ENCODE measurements at regions not wholly inside any gene's neighbourhood (a gene's known extent, or its start where the extent isn't known, plus 50 kb on each side); places are given as distances from the start of the nearest gene placed in this dataset.

- H2BK5ac ChIP-seq (ENCODE audit: low read depth, low read length, poor library complexity): no peak overlapping the region
- H3K4ac ChIP-seq (ENCODE audit: low read depth, low read length): no peak overlapping the region
- H3K4me3 ChIP-seq (ENCODE audit: low read depth, low read length): no peak overlapping the region
- no peak overlapping the region for H4K8ac ChIP-seq (ENCODE audit: low read depth, low read length)
- H3K14ac ChIP-seq (ENCODE audit: low read length): no peak overlapping the region
- DNase-seq: no peak
- H2AK5ac ChIP-seq (ENCODE audit: low read length): no peak overlapping the region
- H3K9ac ChIP-seq (ENCODE audit: low read length): no peak overlapping the region
- no peaks in the 10 kb centered on the region for H3K4me1 ChIP-seq (ENCODE audit: control insufficient read depth in 1 of 2, insufficient read depth in 2 of 2, low read length in 2 of 2)
- no CpG with 5 or more reads among the region's 8 CpGs for WGBS (ENCODE audit: extremely low coverage, insufficient coverage, insufficient read length)
- no peaks in the 10 kb centered on the region for H3K36me3 ChIP-seq (ENCODE audit: control insufficient read depth in 1 of 2, insufficient read depth in 2 of 2, low read length in 2 of 2)
- no peaks in the 10 kb centered on the region for H3K79me2 ChIP-seq (ENCODE audit: control insufficient read depth, insufficient read depth, low read length, poor library complexity)
- H3K79me1 ChIP-seq (ENCODE audit: low read length): no peaks in the 10 kb centered on the region
- H2BK120ac ChIP-seq (ENCODE audit: insufficient read depth, low read length, poor library complexity): no peak overlapping the region
- no peak overlapping the region for H4K12ac ChIP-seq (ENCODE audit: low read depth, low read length)
- H2BK12ac ChIP-seq (ENCODE audit: low read length): no peak overlapping the region
- H3K4me2 ChIP-seq (ENCODE audit: low read length): no peak overlapping the region
- no peak overlapping the region for H3K27ac ChIP-seq (ENCODE audit: low read depth, low read length)
- no peak overlapping the region for H2AFZ ChIP-seq (ENCODE audit: insufficient read depth, low read length, poor library complexity)
- no peak overlapping the region for H3K23ac ChIP-seq (ENCODE audit: low read length)
- H3K27me3 ChIP-seq (ENCODE audit: insufficient read depth, low read length): no peaks in the 10 kb centered on the region
- H4K91ac ChIP-seq (ENCODE audit: low read depth, low read length): no peak overlapping the region
- peaks cover 2% of the 10 kb centered on the region for H3K9me3 ChIP-seq (ENCODE audit: insufficient read depth, low read depth, low read length)
- no peak overlapping the region for H3K18ac ChIP-seq (ENCODE audit: low read length)
These were observed 178.8 kb upstream of the MYL2 start for GRCh38 chr12:111099186-111099585.

- no peaks in the 10 kb centered on the region for H3K36me3 ChIP-seq (ENCODE audit: control insufficient read depth in 1 of 2, insufficient read depth in 2 of 2, low read length in 2 of 2)
- no CpG with 5 or more reads among the region's 16 CpGs for WGBS (ENCODE audit: extremely low coverage, insufficient coverage, insufficient read length)
- H2BK120ac ChIP-seq (ENCODE audit: insufficient read depth, low read length, poor library complexity): no peak overlapping the region
- H2AFZ ChIP-seq (ENCODE audit: insufficient read depth, low read length, poor library complexity): no peak overlapping the region
- H3K79me2 ChIP-seq (ENCODE audit: control insufficient read depth, insufficient read depth, low read length, poor library complexity): no peaks in the 10 kb centered on the region
- no peak overlapping the region for H3K27ac ChIP-seq (ENCODE audit: low read depth, low read length)
- H3K79me1 ChIP-seq (ENCODE audit: low read length): no peaks in the 10 kb centered on the region
- no peak overlapping the region for H3K4me3 ChIP-seq (ENCODE audit: low read depth, low read length)
- no peaks in the 10 kb centered on the region for H3K27me3 ChIP-seq (ENCODE audit: insufficient read depth, low read length)
- no peak overlapping the region for H3K4me2 ChIP-seq (ENCODE audit: low read length)
- H3K9me3 ChIP-seq (ENCODE audit: insufficient read depth, low read depth, low read length): peaks cover 2% of the 10 kb centered on the region
- H2BK5ac ChIP-seq (ENCODE audit: low read depth, low read length, poor library complexity): no peak overlapping the region
- no peak overlapping the region for H4K91ac ChIP-seq (ENCODE audit: low read depth, low read length)
- no peak overlapping the region for H3K18ac ChIP-seq (ENCODE audit: low read length)
- H2BK12ac ChIP-seq (ENCODE audit: low read length): no peak overlapping the region
- H3K9ac ChIP-seq (ENCODE audit: low read length): no peak overlapping the region
- H4K8ac ChIP-seq (ENCODE audit: low read depth, low read length): no peak overlapping the region
- no peak for DNase-seq
- H3K23ac ChIP-seq (ENCODE audit: low read length): no peak overlapping the region
- no peak overlapping the region for H3K14ac ChIP-seq (ENCODE audit: low read length)
- no peak overlapping the region for H3K4ac ChIP-seq (ENCODE audit: low read depth, low read length)
- no peaks in the 10 kb centered on the region for H3K4me1 ChIP-seq (ENCODE audit: control insufficient read depth in 1 of 2, insufficient read depth in 2 of 2, low read length in 2 of 2)
- H4K12ac ChIP-seq (ENCODE audit: low read depth, low read length): no peak overlapping the region
- no peak overlapping the region for H2AK5ac ChIP-seq (ENCODE audit: low read length)
These were observed 174.0 kb upstream of the MYL2 start for GRCh38 chr12:111094157-111095010.

GRCh38 chr12:111093428-111094142, 173.2 kb upstream of the MYL2 start:
- H3K4me3 ChIP-seq (ENCODE audit: low read depth, low read length): no peak overlapping the region
- H3K79me2 ChIP-seq (ENCODE audit: control insufficient read depth, insufficient read depth, low read length, poor library complexity): no peaks in the 10 kb centered on the region
- H3K4me2 ChIP-seq (ENCODE audit: low read length): no peak overlapping the region
- H3K9me3 ChIP-seq (ENCODE audit: insufficient read depth, low read depth, low read length): peaks cover 2% of the 10 kb centered on the region
- H3K14ac ChIP-seq (ENCODE audit: low read length): no peak overlapping the region
- no peak overlapping the region for H3K23ac ChIP-seq (ENCODE audit: low read length)
- H3K18ac ChIP-seq (ENCODE audit: low read length): no peak overlapping the region
- H4K12ac ChIP-seq (ENCODE audit: low read depth, low read length): no peak overlapping the region
- H3K9ac ChIP-seq (ENCODE audit: low read length): no peak overlapping the region
- no peak overlapping the region for H3K4ac ChIP-seq (ENCODE audit: low read depth, low read length)
- H2BK12ac ChIP-seq (ENCODE audit: low read length): no peak overlapping the region
- no CpG with 5 or more reads among the region's 17 CpGs for WGBS (ENCODE audit: extremely low coverage, insufficient coverage, insufficient read length)
- no peaks in the 10 kb centered on the region for H3K4me1 ChIP-seq (ENCODE audit: control insufficient read depth in 1 of 2, insufficient read depth in 2 of 2, low read length in 2 of 2)
- no peak overlapping the region for H4K91ac ChIP-seq (ENCODE audit: low read depth, low read length)
- H4K8ac ChIP-seq (ENCODE audit: low read depth, low read length): no peak overlapping the region
- no peaks in the 10 kb centered on the region for H3K79me1 ChIP-seq (ENCODE audit: low read length)
- no peaks in the 10 kb centered on the region for H3K27me3 ChIP-seq (ENCODE audit: insufficient read depth, low read length)
- no peak overlapping the region for H3K27ac ChIP-seq (ENCODE audit: low read depth, low read length)
- H2BK120ac ChIP-seq (ENCODE audit: insufficient read depth, low read length, poor library complexity): no peak overlapping the region
- H3K36me3 ChIP-seq (ENCODE audit: control insufficient read depth in 1 of 2, insufficient read depth in 2 of 2, low read length in 2 of 2): no peaks in the 10 kb centered on the region
- no peak overlapping the region for H2AK5ac ChIP-seq (ENCODE audit: low read length)
- no peak overlapping the region for H2AFZ ChIP-seq (ENCODE audit: insufficient read depth, low read length, poor library complexity)
- H2BK5ac ChIP-seq (ENCODE audit: low read depth, low read length, poor library complexity): no peak overlapping the region
- no peak for DNase-seq

GRCh38 chr12:111091051-111091450, 170.7 kb upstream of the MYL2 start:
- no peak overlapping the region for H3K18ac ChIP-seq (ENCODE audit: low read length)
- no peak overlapping the region for H3K9ac ChIP-seq (ENCODE audit: low read length)
- H3K14ac ChIP-seq (ENCODE audit: low read length): no peak overlapping the region
- DNase-seq: no peak
- H3K4me3 ChIP-seq (ENCODE audit: low read depth, low read length): no peak overlapping the region
- no peak overlapping the region for H2BK120ac ChIP-seq (ENCODE audit: insufficient read depth, low read length, poor library complexity)
- no peak overlapping the region for H4K91ac ChIP-seq (ENCODE audit: low read depth, low read length)
- H3K36me3 ChIP-seq (ENCODE audit: control insufficient read depth in 1 of 2, insufficient read depth in 2 of 2, low read length in 2 of 2): no peaks in the 10 kb centered on the region
- no peak overlapping the region for H4K8ac ChIP-seq (ENCODE audit: low read depth, low read length)
- no peak overlapping the region for H2AK5ac ChIP-seq (ENCODE audit: low read length)
- no peak overlapping the region for H3K27ac ChIP-seq (ENCODE audit: low read depth, low read length)
- no peak overlapping the region for H2BK5ac ChIP-seq (ENCODE audit: low read depth, low read length, poor library complexity)
- no peak overlapping the region for H3K4me2 ChIP-seq (ENCODE audit: low read length)
- no peak overlapping the region for H3K4ac ChIP-seq (ENCODE audit: low read depth, low read length)
- no peak overlapping the region for H2BK12ac ChIP-seq (ENCODE audit: low read length)
- H4K12ac ChIP-seq (ENCODE audit: low read depth, low read length): no peak overlapping the region
- WGBS (ENCODE audit: extremely low coverage, insufficient coverage, insufficient read length): no CpG with 5 or more reads among the region's 11 CpGs
- H3K4me1 ChIP-seq (ENCODE audit: control insufficient read depth in 1 of 2, insufficient read depth in 2 of 2, low read length in 2 of 2): no peaks in the 10 kb centered on the region
- no peaks in the 10 kb centered on the region for H3K27me3 ChIP-seq (ENCODE audit: insufficient read depth, low read length)
- H3K79me2 ChIP-seq (ENCODE audit: control insufficient read depth, insufficient read depth, low read length, poor library complexity): no peaks in the 10 kb centered on the region
- H3K79me1 ChIP-seq (ENCODE audit: low read length): no peaks in the 10 kb centered on the region
- H2AFZ ChIP-seq (ENCODE audit: insufficient read depth, low read length, poor library complexity): no peak overlapping the region
- no peak overlapping the region for H3K23ac ChIP-seq (ENCODE audit: low read length)
- peaks cover 2% of the 10 kb centered on the region for H3K9me3 ChIP-seq (ENCODE audit: insufficient read depth, low read depth, low read length)
